ENCODE measurements at regions not wholly inside any gene's neighbourhood (a gene's known extent, or its start where the extent isn't known, plus 50 kb on each side); places are given as distances from the start of the nearest gene placed in this dataset.

- TF ChIP-seq CTCF (IDR thresholded peaks at IDR 0.05 in 8 of 11, conservative IDR thresholded peaks at IDR 0.05 in 3 of 11) (no peak), POLR2A (IDR thresholded peaks at IDR 0.05) (no peak), POLR2AphosphoS5 (IDR thresholded peaks at IDR 0.05) (no peak)
Observed at GRCh38 chr6:74780831-74781230, 425.0 kb downstream of the COL12A1 start.
